ENCODE measurements at regions not wholly inside any gene's neighbourhood (a gene's known extent, or its start where the extent isn't known, plus 50 kb on each side); places are given as distances from the start of the nearest gene placed in this dataset.

DNA sequence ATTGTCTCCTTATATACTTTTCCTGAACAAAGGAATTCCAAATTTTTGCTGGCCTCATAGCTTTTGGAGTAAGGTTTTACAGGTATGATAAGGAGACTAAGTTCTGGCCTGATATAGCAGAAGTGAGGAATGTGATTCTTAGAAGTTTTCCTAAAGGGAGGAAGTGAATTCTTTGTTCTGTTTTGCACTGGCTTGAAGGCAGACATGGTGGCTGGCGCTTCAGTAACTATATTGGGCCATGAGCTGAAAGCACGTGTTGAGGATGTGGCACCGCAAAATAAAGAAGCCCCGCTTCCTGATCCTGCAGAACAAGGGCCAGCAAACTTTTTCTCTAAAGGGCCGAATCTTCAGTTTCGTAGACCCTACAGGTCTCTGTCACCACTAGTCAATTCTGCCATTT, 224.2 kb downstream of the SNX18 start:
- intact Hi-C loops (cut with micrococcal nuclease), result no loop called here
- no peaks in the 10 kb centered on the region for H3K27me3 Mint-ChIP-seq
- no peak overlapping the region for H3K27ac Mint-ChIP-seq
- H3K9me3 Mint-ChIP-seq, result no peaks in the 10 kb centered on the region
- POLR2A ChIA-PET, result no interaction called here
- ATAC-seq (ENCODE audit: low read depth), result no peak
- CTCF ChIA-PET, result no interaction called here
- H3K4me1 Mint-ChIP-seq, result peaks cover 34% of the 10 kb centered on the region
- DNase-seq, result no peak
- H3K36me3 Mint-ChIP-seq (ENCODE audit: low read depth), result no peaks in the 10 kb centered on the region
- no peak overlapping the region for H3K4me3 Mint-ChIP-seq
- TF ChIP-seq, protein P1, sequence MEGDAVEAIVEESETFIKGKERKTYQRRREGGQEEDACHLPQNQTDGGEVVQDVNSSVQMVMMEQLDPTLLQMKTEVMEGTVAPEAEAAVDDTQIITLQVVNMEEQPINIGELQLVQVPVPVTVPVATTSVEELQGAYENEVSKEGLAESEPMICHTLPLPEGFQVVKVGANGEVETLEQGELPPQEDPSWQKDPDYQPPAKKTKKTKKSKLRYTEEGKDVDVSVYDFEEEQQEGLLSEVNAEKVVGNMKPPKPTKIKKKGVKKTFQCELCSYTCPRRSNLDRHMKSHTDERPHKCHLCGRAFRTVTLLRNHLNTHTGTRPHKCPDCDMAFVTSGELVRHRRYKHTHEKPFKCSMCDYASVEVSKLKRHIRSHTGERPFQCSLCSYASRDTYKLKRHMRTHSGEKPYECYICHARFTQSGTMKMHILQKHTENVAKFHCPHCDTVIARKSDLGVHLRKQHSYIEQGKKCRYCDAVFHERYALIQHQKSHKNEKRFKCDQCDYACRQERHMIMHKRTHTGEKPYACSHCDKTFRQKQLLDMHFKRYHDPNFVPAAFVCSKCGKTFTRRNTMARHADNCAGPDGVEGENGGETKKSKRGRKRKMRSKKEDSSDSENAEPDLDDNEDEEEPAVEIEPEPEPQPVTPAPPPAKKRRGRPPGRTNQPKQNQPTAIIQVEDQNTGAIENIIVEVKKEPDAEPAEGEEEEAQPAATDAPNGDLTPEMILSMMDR (IDR thresholded peaks at IDR 0.05), result no peak

DNA sequence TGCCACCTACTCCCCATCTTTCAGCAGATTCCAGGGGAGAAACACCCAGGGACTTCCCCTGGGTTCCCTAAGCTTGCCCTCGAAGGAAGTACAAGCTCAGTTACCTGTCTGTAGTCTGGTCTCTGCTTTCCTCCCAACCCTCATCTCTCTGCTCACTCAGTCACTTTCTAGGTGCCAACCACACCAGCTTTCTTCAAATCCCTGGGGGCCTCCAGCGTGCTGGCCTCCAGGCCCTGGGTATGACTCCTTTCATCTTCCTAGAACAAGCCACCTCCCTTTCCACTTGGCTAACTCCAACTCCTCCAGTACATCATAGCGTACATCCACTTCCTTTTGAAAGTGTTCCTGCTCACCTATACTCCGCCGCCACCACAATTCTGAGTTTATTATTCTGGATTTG, 222.6 kb downstream of the SNX18 start:
- no peak overlapping the region for H3K27ac Mint-ChIP-seq
- H3K4me1 Mint-ChIP-seq, result peaks cover 32% of the 10 kb centered on the region
- DNase-seq (no peak), ATAC-seq (ENCODE audit: low read depth) (no peak)
- POLR2A ChIA-PET, result no interaction called here
- H3K9me3 Mint-ChIP-seq, result no peaks in the 10 kb centered on the region
- H3K4me3 Mint-ChIP-seq, result no peak overlapping the region
- TF ChIP-seq, protein P1 (IDR thresholded peaks at IDR 0.05), result no peak
- H3K36me3 Mint-ChIP-seq (ENCODE audit: low read depth), result no peaks in the 10 kb centered on the region
- intact Hi-C loops (cut with micrococcal nuclease), result no loop called here
- CTCF ChIA-PET, result no interaction called here
- no peaks in the 10 kb centered on the region for H3K27me3 Mint-ChIP-seq

DNA sequence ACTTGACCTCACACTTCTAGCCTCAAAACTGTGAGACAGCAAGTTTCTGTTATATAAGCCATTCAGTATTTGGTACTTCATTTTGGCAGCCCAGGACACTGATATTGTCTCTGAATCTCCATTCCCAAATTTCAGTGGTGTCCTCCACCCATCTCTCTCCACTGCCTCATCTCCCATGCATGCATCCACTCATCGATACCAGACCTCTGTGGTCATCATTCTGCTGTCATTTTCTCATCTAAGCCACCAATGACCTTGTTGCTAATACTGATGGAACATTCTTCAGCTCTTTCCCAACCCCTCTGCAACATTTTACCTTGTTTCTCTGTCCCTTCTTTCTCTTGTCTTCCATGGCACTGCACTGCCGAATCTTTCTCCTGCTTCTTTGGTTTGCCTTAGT, 221.8 kb downstream of the SNX18 start:
- CTCF ChIA-PET, result no interaction called here
- no peak overlapping the region for H3K27ac Mint-ChIP-seq

DNA sequence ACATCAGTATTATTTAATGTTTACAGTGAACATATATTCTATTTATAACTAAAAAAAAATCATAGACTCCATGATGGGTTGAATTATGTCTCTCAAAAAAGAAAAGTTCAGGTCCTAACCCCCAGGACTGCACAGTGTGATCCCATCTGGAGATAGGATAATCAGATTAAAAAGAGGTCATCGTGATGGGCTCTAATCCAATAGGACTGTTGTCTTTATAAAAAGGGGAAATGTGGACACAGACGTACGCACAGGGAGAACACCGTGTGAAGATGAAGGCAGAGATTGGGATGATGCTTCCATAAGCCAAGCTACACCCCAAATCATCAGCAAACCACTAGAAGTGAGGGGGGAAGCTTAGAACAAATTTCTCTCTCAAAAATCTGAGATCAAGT, 221.4 kb downstream of the SNX18 start:
- no peak for DNase-seq
- ChIA-PET CTCF (no interaction called here), POLR2A (no interaction called here)
- Mint-ChIP-seq H3K4me1 (peaks cover 22% of the 10 kb centered on the region), H3K9me3 (no peaks in the 10 kb centered on the region), H3K27ac (no peak overlapping the region), H3K4me3 (no peak overlapping the region), H3K27me3 (no peaks in the 10 kb centered on the region), H3K36me3 (ENCODE audit: low read depth) (no peaks in the 10 kb centered on the region)
- no peak for ATAC-seq (ENCODE audit: low read depth)
- intact Hi-C loops (cut with micrococcal nuclease), result no loop called here
- TF ChIP-seq, protein P1 (IDR thresholded peaks at IDR 0.05), result no peak

More for the DNA sequence above, 221.8 kb downstream of the SNX18 start:
- H3K4me3 Mint-ChIP-seq, result no peak overlapping the region
- no peaks in the 10 kb centered on the region for H3K36me3 Mint-ChIP-seq (ENCODE audit: low read depth)
- POLR2A ChIA-PET, result no interaction called here
- ATAC-seq (ENCODE audit: low read depth) (no peak), DNase-seq (no peak)
- H3K9me3 Mint-ChIP-seq, result no peaks in the 10 kb centered on the region
- intact Hi-C loops (cut with micrococcal nuclease), result no loop called here
- TF ChIP-seq, protein P1 (IDR thresholded peaks at IDR 0.05), result no peak
- peaks cover 26% of the 10 kb centered on the region for H3K4me1 Mint-ChIP-seq
- no peaks in the 10 kb centered on the region for H3K27me3 Mint-ChIP-seq

DNA sequence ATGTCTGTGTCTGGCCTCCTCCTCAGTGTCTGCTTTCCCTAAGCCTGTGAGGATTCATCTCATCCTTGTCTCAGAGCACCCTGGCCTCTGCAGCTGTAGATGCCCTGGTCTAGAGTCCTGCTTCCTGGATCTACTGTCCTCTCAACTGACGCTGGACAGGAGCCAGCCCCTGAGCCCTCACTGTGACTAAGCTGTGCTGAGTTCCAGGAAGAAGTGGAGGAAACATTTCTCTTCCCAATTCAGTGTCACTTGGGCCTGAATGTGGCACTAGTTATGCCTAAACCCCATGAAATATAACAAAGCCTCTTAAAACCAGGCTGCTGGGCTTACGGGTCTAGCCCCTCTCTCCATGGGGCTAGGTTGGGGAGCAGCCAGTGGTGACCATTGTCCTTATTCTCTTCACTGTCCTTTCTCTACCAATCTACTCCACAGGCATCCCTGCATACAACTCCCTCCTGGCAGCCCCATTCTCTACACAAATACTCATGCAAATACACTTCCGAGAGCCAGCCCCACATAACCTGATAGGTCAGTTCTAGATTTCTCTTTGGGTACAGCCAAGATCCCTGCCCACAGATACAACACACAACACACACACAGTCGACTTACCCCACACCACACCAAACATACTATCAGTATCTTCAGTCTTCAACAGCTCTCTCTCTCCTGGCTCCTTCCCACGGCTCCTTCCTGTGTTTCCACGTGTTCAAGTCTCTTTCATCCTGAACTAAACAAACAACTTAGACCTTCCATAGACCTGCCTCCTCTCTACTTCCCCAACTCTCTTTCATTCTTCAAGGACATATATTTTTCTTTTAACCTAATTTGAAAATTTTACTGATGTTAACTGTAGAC, 220.8 kb downstream of the SNX18 start:
- no peak overlapping the region for H3K4me3 Mint-ChIP-seq
- POLR2A ChIA-PET, result no interaction called here

More for the DNA sequence above, 220.8 kb downstream of the SNX18 start:
- DNase-seq, result no peak
- H3K27ac Mint-ChIP-seq, result no peak overlapping the region
- intact Hi-C loops (cut with micrococcal nuclease), result no loop called here
- CTCF ChIA-PET, result no interaction called here
- peaks cover 16% of the 10 kb centered on the region for H3K4me1 Mint-ChIP-seq
- no peaks in the 10 kb centered on the region for H3K9me3 Mint-ChIP-seq
- ATAC-seq (ENCODE audit: low read depth), result no peak
- no peaks in the 10 kb centered on the region for H3K36me3 Mint-ChIP-seq (ENCODE audit: low read depth)
- H3K27me3 Mint-ChIP-seq, result no peaks in the 10 kb centered on the region
- TF ChIP-seq, protein P1 (IDR thresholded peaks at IDR 0.05), result no peak

Data from activated B cell treated with CpG ODN at 0.5 μM for 24 hours (primary cell).